ENCODE measurements at regions not wholly inside any gene's neighbourhood (a gene's known extent, or its start where the extent isn't known, plus 50 kb on each side); places are given as distances from the start of the nearest gene placed in this dataset.

DNA sequence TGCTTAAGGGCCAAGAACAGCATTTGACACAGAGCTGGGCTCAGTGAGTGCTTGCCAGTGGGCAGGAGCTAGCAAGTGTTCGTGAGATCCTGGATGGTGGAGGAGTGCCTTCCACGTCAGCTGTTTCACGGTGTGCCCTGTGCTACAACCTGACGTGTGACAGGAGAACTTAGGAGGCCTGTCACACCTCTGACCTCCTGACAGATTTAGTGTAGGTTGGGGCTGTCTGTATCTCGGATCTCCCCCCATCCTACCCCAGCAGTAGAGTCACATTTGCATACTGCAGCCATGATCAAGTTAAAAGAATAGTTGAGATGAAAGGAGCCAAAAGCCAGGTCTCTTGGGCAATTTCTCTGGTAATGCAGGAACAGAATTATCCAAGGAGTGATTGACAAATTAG, 200.8 kb upstream of the CHD6 start:
- no peak overlapping the region for H3K4me3 ChIP-seq (ENCODE audit: low read length)
- no peaks in the 10 kb centered on the region for H3K4me1 ChIP-seq (ENCODE audit: low read length)
- H3K27ac ChIP-seq (ENCODE audit: low read length): no peak overlapping the region
- no peak overlapping the region for H3K9ac ChIP-seq (ENCODE audit: low read length)
- H3F3A ChIP-seq (ENCODE audit: insufficient read depth, low read length): no peaks in the 10 kb centered on the region
- no peaks in the 10 kb centered on the region for H3K79me2 ChIP-seq (ENCODE audit: low read length)
- no peaks in the 10 kb centered on the region for H3K27me3 ChIP-seq (replicated peaks; ENCODE audit: insufficient read depth, low read length)
- H2AFZ ChIP-seq (ENCODE audit: low read length): no peak overlapping the region
- no peaks in the 10 kb centered on the region for H4K20me1 ChIP-seq (ENCODE audit: insufficient read depth, low read length)
- no peaks in the 10 kb centered on the region for H3K9me2 ChIP-seq (replicated peaks; ENCODE audit: insufficient read depth, low read length)
- DNase-seq: no peak
- no peaks in the 10 kb centered on the region for H3K36me3 ChIP-seq (replicated peaks; ENCODE audit: insufficient read depth, low read length)
- H3K9me3 ChIP-seq (replicated peaks; ENCODE audit: insufficient read depth, low read length): no peaks in the 10 kb centered on the region
- TF ChIP-seq, protein P1, sequence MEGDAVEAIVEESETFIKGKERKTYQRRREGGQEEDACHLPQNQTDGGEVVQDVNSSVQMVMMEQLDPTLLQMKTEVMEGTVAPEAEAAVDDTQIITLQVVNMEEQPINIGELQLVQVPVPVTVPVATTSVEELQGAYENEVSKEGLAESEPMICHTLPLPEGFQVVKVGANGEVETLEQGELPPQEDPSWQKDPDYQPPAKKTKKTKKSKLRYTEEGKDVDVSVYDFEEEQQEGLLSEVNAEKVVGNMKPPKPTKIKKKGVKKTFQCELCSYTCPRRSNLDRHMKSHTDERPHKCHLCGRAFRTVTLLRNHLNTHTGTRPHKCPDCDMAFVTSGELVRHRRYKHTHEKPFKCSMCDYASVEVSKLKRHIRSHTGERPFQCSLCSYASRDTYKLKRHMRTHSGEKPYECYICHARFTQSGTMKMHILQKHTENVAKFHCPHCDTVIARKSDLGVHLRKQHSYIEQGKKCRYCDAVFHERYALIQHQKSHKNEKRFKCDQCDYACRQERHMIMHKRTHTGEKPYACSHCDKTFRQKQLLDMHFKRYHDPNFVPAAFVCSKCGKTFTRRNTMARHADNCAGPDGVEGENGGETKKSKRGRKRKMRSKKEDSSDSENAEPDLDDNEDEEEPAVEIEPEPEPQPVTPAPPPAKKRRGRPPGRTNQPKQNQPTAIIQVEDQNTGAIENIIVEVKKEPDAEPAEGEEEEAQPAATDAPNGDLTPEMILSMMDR (IDR thresholded peaks at IDR 0.05; ENCODE audit: low read length): no peak
- no peak for TF ChIP-seq EZH2phosphoT487 (IDR thresholded peaks at IDR 0.05; ENCODE audit: low read length)
- TF ChIP-seq EZH2 (optimal IDR thresholded peaks at IDR 0.05; ENCODE audit: low read depth, low read length): no peak
- no peak overlapping the region for H3K4me2 ChIP-seq (ENCODE audit: low read depth, low read length)

DNA sequence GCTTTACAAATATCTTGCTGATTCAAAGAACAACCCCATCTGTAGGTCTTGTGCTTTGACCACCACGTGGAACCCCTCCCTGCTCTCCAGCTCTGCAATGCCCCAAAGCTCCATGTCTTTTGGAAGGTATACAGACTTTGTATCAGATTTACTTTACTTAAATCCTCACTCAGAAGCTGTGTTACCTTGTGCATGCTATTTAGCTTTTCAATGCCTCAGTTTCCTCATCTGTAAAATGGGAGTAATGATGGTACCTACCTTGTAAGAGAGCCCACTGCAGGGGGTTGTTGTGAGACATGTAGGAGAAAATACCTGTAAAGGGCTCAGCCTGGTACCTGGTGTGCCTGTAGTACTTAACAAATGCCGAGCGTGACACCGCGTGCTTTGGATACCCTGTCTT, 200.2 kb upstream of the CHD6 start:
- Histone ChIP-seq H3K9ac (ENCODE audit: low read length) (no peak overlapping the region), H3K9me2 (replicated peaks; ENCODE audit: insufficient read depth, low read length) (no peaks in the 10 kb centered on the region), H3K9me3 (replicated peaks; ENCODE audit: insufficient read depth, low read length) (no peaks in the 10 kb centered on the region), H3K27me3 (replicated peaks; ENCODE audit: insufficient read depth, low read length) (no peaks in the 10 kb centered on the region), H3K4me3 (ENCODE audit: low read length) (no peak overlapping the region), H3K79me2 (ENCODE audit: low read length) (no peaks in the 10 kb centered on the region), H4K20me1 (ENCODE audit: insufficient read depth, low read length) (no peaks in the 10 kb centered on the region), H3K36me3 (replicated peaks; ENCODE audit: insufficient read depth, low read length) (no peaks in the 10 kb centered on the region), H3K27ac (ENCODE audit: low read length) (no peak overlapping the region), H3K4me2 (ENCODE audit: low read depth, low read length) (no peak overlapping the region), H3K4me1 (ENCODE audit: low read length) (no peaks in the 10 kb centered on the region), H2AFZ (ENCODE audit: low read length) (no peak overlapping the region), H3F3A (ENCODE audit: insufficient read depth, low read length) (no peaks in the 10 kb centered on the region)
- DNase-seq: no peak
- TF ChIP-seq EZH2phosphoT487 (IDR thresholded peaks at IDR 0.05; ENCODE audit: low read length): no peak
- TF ChIP-seq EZH2 (optimal IDR thresholded peaks at IDR 0.05; ENCODE audit: low read depth, low read length): no peak
- TF ChIP-seq, protein P1 (IDR thresholded peaks at IDR 0.05; ENCODE audit: low read length): no peak

- no peak for TF ChIP-seq EZH2 (optimal IDR thresholded peaks at IDR 0.05; ENCODE audit: low read depth, low read length)
- TF ChIP-seq EZH2phosphoT487 (IDR thresholded peaks at IDR 0.05; ENCODE audit: low read length): no peak
- TF ChIP-seq, protein P1 (IDR thresholded peaks at IDR 0.05; ENCODE audit: low read length): no peak
These were observed 193.3 kb upstream of the CHD6 start for GRCh38 chr20:41811456-41811855.

More at GRCh38 chr20:41811456-41811855, 193.3 kb upstream of the CHD6 start:
- H3K27me3 ChIP-seq (replicated peaks; ENCODE audit: insufficient read depth, low read length): no peaks in the 10 kb centered on the region
- H3K9me3 ChIP-seq (replicated peaks; ENCODE audit: insufficient read depth, low read length): no peaks in the 10 kb centered on the region
- no peaks in the 10 kb centered on the region for H3K9me2 ChIP-seq (replicated peaks; ENCODE audit: insufficient read depth, low read length)
- H3K79me2 ChIP-seq (ENCODE audit: low read length): no peaks in the 10 kb centered on the region
- no peak overlapping the region for H3K4me2 ChIP-seq (ENCODE audit: low read depth, low read length)
- no peak overlapping the region for H2AFZ ChIP-seq (ENCODE audit: low read length)
- no peak for DNase-seq
- no peak overlapping the region for H3K9ac ChIP-seq (ENCODE audit: low read length)
- no peaks in the 10 kb centered on the region for H3F3A ChIP-seq (ENCODE audit: insufficient read depth, low read length)
- no peaks in the 10 kb centered on the region for H3K4me1 ChIP-seq (ENCODE audit: low read length)
- H3K27ac ChIP-seq (ENCODE audit: low read length): no peak overlapping the region
- no peaks in the 10 kb centered on the region for H4K20me1 ChIP-seq (ENCODE audit: insufficient read depth, low read length)
- no peaks in the 10 kb centered on the region for H3K36me3 ChIP-seq (replicated peaks; ENCODE audit: insufficient read depth, low read length)
- no peak overlapping the region for H3K4me3 ChIP-seq (ENCODE audit: low read length)
